GM23338 (cell line): ENCODE measurements at regions not wholly inside any gene's neighbourhood (a gene's known extent, or its start where the extent isn't known, plus 50 kb on each side); places are given as distances from the start of the nearest gene placed in this dataset.
"Not testable (repeated sequence)": the region's sequence is repeated elsewhere in the genome, so short reads cannot be mapped to it uniquely, and the experiment has no call there.

Source experiments
- ATAC-seq: fragments of 200-7000 bp; cut with Tn5 transposase; 3 replicates; pipeline ENCODE4 v1.9.1; 2020
- DNase-seq: peaks from one replicate; pipeline ENCODE4 v3.0.0-alpha.2; 2015; ENCODE audit warnings: low spot score
- H2AFZ ChIP-seq: fragments of 200-600 bp; sonication (generic); 2 replicates; pipeline ENCODE4 v1.8.0; 2016; ENCODE audit warnings: antibody characterized with exemption, mild to moderate bottlenecking, moderate library complexity
- H3F3A ChIP-seq: fragments of 200-600 bp; sonication (generic); replicated peaks from 2 replicates; pipeline ENCODE4 v1.8.0; 2017; ENCODE audit warnings: antibody characterized with exemption, mixed run types, low read depth
- H3K27ac ChIP-seq: fragments of 200-600 bp; sonication (generic); 2 replicates; pipeline ENCODE4 v1.6.1; 2016; ENCODE audit warnings: low read depth
- H3K27me3 ChIP-seq: fragments of 200-600 bp; sonication (generic); 2 replicates; pipeline ENCODE4 v1.8.0; 2016; ENCODE audit warnings: mild to moderate bottlenecking, mixed run types, moderate library complexity; ENCODE audit not compliant: insufficient read depth
- H3K36me3 ChIP-seq: fragments of 200-600 bp; sonication (generic); 2 replicates; pipeline ENCODE4 v1.8.0; 2016; ENCODE audit warnings: mild to moderate bottlenecking; ENCODE audit not compliant: insufficient read depth
- H3K4me1 ChIP-seq: fragments of 200-600 bp; sonication (generic); 2 replicates; pipeline ENCODE4 v1.8.0; 2016; ENCODE audit warnings: mild to moderate bottlenecking, moderate library complexity; ENCODE audit not compliant: insufficient read depth
- H3K4me2 ChIP-seq: fragments of 200-600 bp; sonication (generic); 2 replicates; pipeline ENCODE4 v1.7.1; 2017; ENCODE audit warnings: mixed run types
- H3K4me3 ChIP-seq: fragments of 200-600 bp; sonication (generic); 2 replicates; pipeline ENCODE4 v1.6.1; 2016; ENCODE audit warnings: mixed run types
- H3K79me2 ChIP-seq: fragments of 200-600 bp; sonication (generic); replicated peaks from 2 replicates; pipeline ENCODE4 v1.8.0; 2017; ENCODE audit warnings: mild to moderate bottlenecking; ENCODE audit not compliant: insufficient read depth
- H3K9me2 ChIP-seq: fragments of 200-600 bp; sonication (generic); 2 replicates; pipeline ENCODE4 v1.8.0; 2017; ENCODE audit not compliant: insufficient read depth
- H4K20me1 ChIP-seq: fragments of 200-600 bp; sonication (generic); replicated peaks from 2 replicates; pipeline ENCODE4 v1.8.0; 2017; ENCODE audit warnings: mild to moderate bottlenecking; ENCODE audit not compliant: insufficient read depth
- H3K27ac Mint-ChIP-seq: 2 replicates; pipeline ENCODE4 v1.8.0; 2020; ENCODE audit warnings: inconsistent platforms, mild to moderate bottlenecking, moderate library complexity, mixed read lengths
- H3K27me3 Mint-ChIP-seq: 3 replicates; pipeline ENCODE4 v1.8.0; 2022; ENCODE audit warnings: low read depth, mild to moderate bottlenecking, moderate library complexity, mixed read lengths, inconsistent platforms; ENCODE audit not compliant: insufficient read depth, poor library complexity
- H3K36me3 Mint-ChIP-seq: 3 replicates; pipeline ENCODE4 v1.8.0; 2021; ENCODE audit warnings: low read depth, mild to moderate bottlenecking, inconsistent platforms, moderate library complexity, mixed read lengths
- H3K4me1 Mint-ChIP-seq: 3 replicates; pipeline ENCODE4 v1.8.0; 2020; ENCODE audit warnings: mild to moderate bottlenecking, inconsistent platforms, mixed read lengths
- H3K4me3 Mint-ChIP-seq: 3 replicates; pipeline ENCODE4 v1.8.0; 2021; ENCODE audit warnings: moderate library complexity, mild to moderate bottlenecking, inconsistent platforms, mixed read lengths
- H3K9me3 Mint-ChIP-seq: 3 replicates; pipeline ENCODE4 v1.8.0; 2020; ENCODE audit warnings: moderate library complexity, mild to moderate bottlenecking, inconsistent platforms, mixed read lengths
- CREB1 ChIP-seq: fragments of 250-450 bp; sonication (Bioruptor Pico); IDR thresholded peaks from 2 replicates; pipeline ENCODE4 v1.5.0; 2020; ENCODE audit warnings: low read depth, mild to moderate bottlenecking, moderate library complexity
- EZH2 ChIP-seq: fragments of 200-600 bp; sonication (generic); IDR thresholded peaks from one replicate; pipeline ENCODE4 v1.8.0; 2017; ENCODE audit warnings: antibody characterized with exemption, mild to moderate bottlenecking, low read depth; ENCODE audit not compliant: unreplicated experiment
- NANOG ChIP-seq: IDR thresholded peaks from 2 replicates; pipeline ENCODE4 v1.6.1; 2016; ENCODE audit warnings: antibody characterized with exemption, borderline replicate concordance
- POLR2AphosphoS5 ChIP-seq: IDR thresholded peaks from 2 replicates; pipeline ENCODE4 v1.6.1; 2016; ENCODE audit warnings: antibody characterized with exemption, low read depth
- ZNF114 ChIP-seq: fragments of 250-450 bp; sonication (Bioruptor Pico); IDR thresholded peaks from 2 replicates; pipeline ENCODE4 v1.5.0; 2020; ENCODE audit warnings: mild to moderate bottlenecking, moderate library complexity
- ZNF331 ChIP-seq: fragments of 250-450 bp; sonication (Bioruptor Pico); IDR thresholded peaks from 2 replicates; pipeline ENCODE4 v1.5.0; 2020; ENCODE audit warnings: low read depth, mild to moderate bottlenecking, moderate library complexity
- ZNF462 ChIP-seq: fragments of 250-450 bp; sonication (Bioruptor Pico); IDR thresholded peaks from 2 replicates; pipeline ENCODE4 v1.5.0; 2020; ENCODE audit warnings: mild to moderate bottlenecking, moderate library complexity
- TF ChIP-seq, protein P1 (sequence below): IDR thresholded peaks from one replicate; pipeline ENCODE4 v1.6.1; 2018; ENCODE audit warnings: antibody characterized with exemption; ENCODE audit not compliant: unreplicated experiment

- no peaks in the 10 kb centered on the region for H3K9me3 Mint-ChIP-seq
- TF ChIP-seq, protein P1, sequence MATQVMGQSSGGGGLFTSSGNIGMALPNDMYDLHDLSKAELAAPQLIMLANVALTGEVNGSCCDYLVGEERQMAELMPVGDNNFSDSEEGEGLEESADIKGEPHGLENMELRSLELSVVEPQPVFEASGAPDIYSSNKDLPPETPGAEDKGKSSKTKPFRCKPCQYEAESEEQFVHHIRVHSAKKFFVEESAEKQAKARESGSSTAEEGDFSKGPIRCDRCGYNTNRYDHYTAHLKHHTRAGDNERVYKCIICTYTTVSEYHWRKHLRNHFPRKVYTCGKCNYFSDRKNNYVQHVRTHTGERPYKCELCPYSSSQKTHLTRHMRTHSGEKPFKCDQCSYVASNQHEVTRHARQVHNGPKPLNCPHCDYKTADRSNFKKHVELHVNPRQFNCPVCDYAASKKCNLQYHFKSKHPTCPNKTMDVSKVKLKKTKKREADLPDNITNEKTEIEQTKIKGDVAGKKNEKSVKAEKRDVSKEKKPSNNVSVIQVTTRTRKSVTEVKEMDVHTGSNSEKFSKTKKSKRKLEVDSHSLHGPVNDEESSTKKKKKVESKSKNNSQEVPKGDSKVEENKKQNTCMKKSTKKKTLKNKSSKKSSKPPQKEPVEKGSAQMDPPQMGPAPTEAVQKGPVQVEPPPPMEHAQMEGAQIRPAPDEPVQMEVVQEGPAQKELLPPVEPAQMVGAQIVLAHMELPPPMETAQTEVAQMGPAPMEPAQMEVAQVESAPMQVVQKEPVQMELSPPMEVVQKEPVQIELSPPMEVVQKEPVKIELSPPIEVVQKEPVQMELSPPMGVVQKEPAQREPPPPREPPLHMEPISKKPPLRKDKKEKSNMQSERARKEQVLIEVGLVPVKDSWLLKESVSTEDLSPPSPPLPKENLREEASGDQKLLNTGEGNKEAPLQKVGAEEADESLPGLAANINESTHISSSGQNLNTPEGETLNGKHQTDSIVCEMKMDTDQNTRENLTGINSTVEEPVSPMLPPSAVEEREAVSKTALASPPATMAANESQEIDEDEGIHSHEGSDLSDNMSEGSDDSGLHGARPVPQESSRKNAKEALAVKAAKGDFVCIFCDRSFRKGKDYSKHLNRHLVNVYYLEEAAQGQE: no peak
- TF ChIP-seq CREB1 (CRISPR knock-in tag) (no peak), EZH2 (no peak), ZNF331 (CRISPR knock-in tag) (no peak), ZNF462 (CRISPR knock-in tag) (no peak), ZNF114 (CRISPR knock-in tag) (no peak), POLR2AphosphoS5 (no peak), NANOG (no peak)
- no peak for ATAC-seq
Measured at GRCh38 chr20:58573257-58573656, 58.1 kb upstream of the APCDD1L start.

GRCh38 chr20:58572428-58572763 is 57.2 kb upstream of the APCDD1L start:
- not testable (repeated sequence) for H3K27me3 ChIP-seq, H3K9me3 Mint-ChIP-seq, DNase-seq, H3K79me2 ChIP-seq, H3K36me3 Mint-ChIP-seq, H3K27me3 Mint-ChIP-seq, H3K36me3 ChIP-seq, H3F3A ChIP-seq, H3K4me1 Mint-ChIP-seq, H3K4me2 ChIP-seq, H4K20me1 ChIP-seq, H3K4me1 ChIP-seq, H3K27ac ChIP-seq, H3K9me2 ChIP-seq, H3K27ac Mint-ChIP-seq, H2AFZ ChIP-seq, ATAC-seq, H3K4me3 ChIP-seq, H3K4me3 Mint-ChIP-seq

More at GRCh38 chr20:58573257-58573656, 58.1 kb upstream of the APCDD1L start:
- no peaks in the 10 kb centered on the region for H3K27me3 ChIP-seq
- H3K4me2 ChIP-seq: no peak overlapping the region
- no peaks in the 10 kb centered on the region for H3K36me3 ChIP-seq
- peaks cover 4% of the 10 kb centered on the region for H3K27me3 Mint-ChIP-seq
- no peak overlapping the region for H3K27ac Mint-ChIP-seq
- no peaks in the 10 kb centered on the region for H3F3A ChIP-seq
- H3K4me3 ChIP-seq: no peak overlapping the region
- H2AFZ ChIP-seq: no peak overlapping the region
- no peaks in the 10 kb centered on the region for H3K36me3 Mint-ChIP-seq
- no peak for DNase-seq
- no peaks in the 10 kb centered on the region for H3K79me2 ChIP-seq
- H3K9me2 ChIP-seq: no peaks in the 10 kb centered on the region
- H3K4me1 ChIP-seq: peaks cover 2% of the 10 kb centered on the region; the same call in 1 of the 2 replicates
- H3K27ac ChIP-seq: no peak overlapping the region
- H3K4me3 Mint-ChIP-seq: no peak overlapping the region
- peaks cover 15% of the 10 kb centered on the region for H3K4me1 Mint-ChIP-seq
- H4K20me1 ChIP-seq: no peaks in the 10 kb centered on the region
